ENCODE measurements at regions not wholly inside any gene's neighbourhood (a gene's known extent, or its start where the extent isn't known, plus 50 kb on each side); places are given as distances from the start of the nearest gene placed in this dataset.

- no peak for DNase-seq (ENCODE audit: low read depth in 2 of 3, low spot score in 1 of 3)
Measured at GRCh38 chr3:187618722-187619121, 51.5 kb downstream of the SST start.

- no peak for DNase-seq (ENCODE audit: low read depth in 2 of 3, low spot score in 1 of 3)
Measured at GRCh38 chr3:187617213-187617612, 53.0 kb downstream of the SST start.

- DNase-seq (ENCODE audit: low read depth in 2 of 3, low spot score in 1 of 3) = peak; percentile 29 to 61 (median 43)
Measured at GRCh38 chr3:187616307-187616972, 53.8 kb downstream of the SST start.

GRCh38 chr3:187615630-187616029 lies 54.6 kb downstream of the SST start:
- no peak for DNase-seq (ENCODE audit: low read depth in 2 of 3, low spot score in 1 of 3)

- no peak for DNase-seq (ENCODE audit: low read depth in 2 of 3, low spot score in 1 of 3)
Measured at GRCh38 chr3:187612656-187613055, 57.5 kb downstream of the SST start.

DNA sequence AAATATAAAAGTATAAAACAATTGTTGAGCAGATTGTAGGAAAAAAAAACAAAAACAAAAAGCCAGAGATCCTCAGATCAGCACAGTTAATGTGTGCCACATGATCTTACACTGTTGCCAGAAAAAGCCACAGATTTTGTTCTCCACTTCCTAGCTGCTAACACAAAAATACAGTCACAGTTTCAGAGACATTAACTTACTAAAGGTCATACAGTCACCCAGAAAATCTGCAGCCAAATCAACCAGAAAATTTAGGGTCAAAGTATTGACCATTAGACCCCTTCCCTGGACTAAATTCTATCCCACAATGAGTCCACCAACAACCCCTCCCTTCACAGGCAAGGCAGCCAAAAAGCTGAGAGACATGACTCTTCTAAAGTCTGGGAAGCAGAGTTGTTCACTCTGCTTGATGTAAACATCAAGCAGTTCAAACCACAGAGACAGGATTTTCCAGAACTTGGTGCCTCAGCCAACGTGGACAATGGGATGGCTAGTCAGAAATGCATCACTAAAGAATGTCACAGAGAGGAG lies 59.1 kb downstream of the SST start:
- DNase-seq (ENCODE audit: low read depth in 2 of 3, low spot score in 1 of 3) = no peak

- no peak for DNase-seq (ENCODE audit: low read depth in 2 of 3, low spot score in 1 of 3)
Measured at GRCh38 chr3:187594272-187594671, 75.9 kb downstream of the SST start.

GRCh38 chr3:187593451-187593850 lies 76.7 kb downstream of the SST start:
- no peak for DNase-seq (ENCODE audit: low read depth in 2 of 3, low spot score in 1 of 3)

DNA sequence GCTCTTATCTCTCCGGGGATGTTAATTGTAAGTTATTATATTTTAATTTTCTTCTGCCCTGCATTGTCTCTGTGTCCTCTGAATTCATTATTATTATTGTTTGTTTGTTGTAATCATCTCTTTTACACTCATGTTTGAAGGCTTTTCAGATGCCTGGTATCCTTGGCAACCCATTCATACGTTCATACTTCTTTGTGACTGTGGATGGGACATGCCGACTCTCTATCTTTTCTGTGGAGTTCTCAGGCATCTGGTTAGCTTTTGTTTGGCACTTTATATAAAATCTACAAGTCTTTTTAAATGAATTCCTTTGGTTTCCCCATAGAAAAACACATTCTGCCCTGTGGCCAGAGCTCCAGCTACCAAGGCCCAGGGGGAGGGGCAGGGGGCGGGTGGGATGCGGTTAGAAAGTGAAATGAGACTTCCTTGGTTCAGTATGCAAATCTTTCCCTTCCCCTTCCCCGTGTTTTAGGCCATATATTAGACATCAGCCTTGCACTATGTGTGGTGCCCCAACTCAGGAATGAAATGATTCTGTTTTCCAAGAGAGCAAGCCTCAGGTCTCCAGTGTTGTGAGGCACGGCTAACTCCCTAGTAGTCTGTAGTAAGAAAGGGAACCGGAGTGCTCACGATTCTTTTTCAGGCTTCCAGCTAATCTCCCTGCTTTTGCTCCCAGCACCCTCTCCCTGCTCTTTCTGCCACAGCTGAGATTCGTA lies 79.2 kb downstream of the SST start:
- no peak for DNase-seq (ENCODE audit: low read depth in 2 of 3, low spot score in 1 of 3)

DNA sequence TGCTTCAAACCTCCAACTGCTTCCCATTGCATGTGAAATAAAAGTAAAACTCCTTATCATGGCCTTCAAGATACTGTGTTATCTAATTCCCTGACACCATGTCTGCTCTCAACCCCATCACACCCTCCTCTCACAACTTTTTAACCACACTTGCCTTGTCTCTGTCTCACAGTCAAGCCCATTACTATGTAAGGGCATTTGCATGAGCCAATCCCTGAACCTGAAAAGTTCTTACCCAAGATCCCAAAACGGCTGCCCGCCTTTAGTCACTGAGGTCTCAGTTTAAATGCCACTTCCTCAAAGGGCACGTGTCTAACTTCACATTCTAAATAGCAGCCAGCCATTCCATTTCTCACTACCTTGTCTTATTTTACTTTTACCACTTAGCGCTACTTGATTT lies 83.1 kb downstream of the SST start:
- no peak for DNase-seq (ENCODE audit: low read depth in 2 of 3, low spot score in 1 of 3)

DNA sequence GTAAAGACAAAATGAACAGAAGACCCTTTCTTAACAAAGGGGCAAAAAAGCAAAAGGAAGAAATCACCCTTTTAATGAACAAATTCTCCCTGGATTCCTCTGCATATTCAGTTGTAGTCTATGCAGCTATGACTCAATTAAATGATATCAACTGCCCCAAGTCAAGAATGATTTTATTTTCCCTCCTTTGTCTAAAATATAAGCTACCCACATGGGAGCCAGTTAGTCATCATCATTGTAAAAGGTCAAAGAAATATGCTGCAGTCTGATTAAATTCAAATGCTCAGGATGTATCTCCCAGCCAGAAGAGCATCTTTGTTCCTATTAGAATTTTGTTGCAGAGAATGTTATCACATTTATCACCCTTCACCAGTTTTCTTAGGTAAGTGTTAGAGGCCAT lies 84.0 kb downstream of the SST start:
- DNase-seq (ENCODE audit: low read depth in 2 of 3, low spot score in 1 of 3) = no peak

GRCh38 chr3:187572441-187572840 lies 97.8 kb downstream of the SST start:
- DNase-seq (ENCODE audit: low read depth in 2 of 3, low spot score in 1 of 3) = no peak

DNA sequence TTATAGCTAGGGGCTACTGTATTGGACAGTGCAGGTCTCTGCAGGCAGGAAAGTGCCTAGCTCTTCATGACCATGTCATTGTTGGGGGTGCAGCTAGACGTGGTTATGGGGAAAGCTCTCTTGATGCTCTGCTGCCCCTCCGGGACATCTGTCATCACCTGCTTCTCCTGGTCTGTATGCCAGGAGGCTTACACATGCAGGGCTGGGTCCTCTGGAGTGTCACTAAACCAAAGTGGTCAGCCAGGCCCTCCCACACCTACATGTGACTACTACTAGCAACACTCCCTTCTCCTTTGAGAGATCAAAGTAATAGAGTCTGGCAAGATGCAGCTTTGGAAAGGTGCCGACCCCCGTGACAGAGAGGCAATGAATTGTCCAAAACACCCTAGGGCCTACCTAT lies 98.5 kb downstream of the SST start:
- no peak for DNase-seq (ENCODE audit: low read depth in 2 of 3, low spot score in 1 of 3)

DNA sequence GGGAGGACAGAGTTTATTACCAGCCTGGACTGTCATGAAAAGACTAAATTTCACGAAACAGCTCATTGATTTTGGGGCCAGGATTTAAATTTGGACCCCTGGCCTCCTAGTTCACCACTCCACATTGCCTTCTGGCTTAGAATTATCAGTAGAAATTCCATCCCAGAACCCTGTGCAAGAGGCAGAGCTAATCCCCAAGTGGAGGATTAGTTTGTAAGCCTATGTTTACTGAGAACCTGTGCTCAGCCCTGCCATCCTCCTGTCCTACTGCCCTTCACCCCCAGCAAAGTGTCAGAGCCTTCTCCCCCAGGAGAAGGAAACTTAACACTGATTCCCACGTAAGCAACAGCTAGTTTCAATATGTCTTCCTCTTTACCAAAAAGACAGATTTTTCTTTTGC lies 99.4 kb downstream of the SST start:
- DNase-seq (ENCODE audit: low read depth in 2 of 3, low spot score in 1 of 3) = no peak

- no peak for DNase-seq (ENCODE audit: low read depth in 2 of 3, low spot score in 1 of 3)
Measured at GRCh38 chr3:187568171-187568570, 102.0 kb downstream of the SST start.

- DNase-seq (ENCODE audit: low read depth in 2 of 3, low spot score in 1 of 3) = no peak
Measured at GRCh38 chr3:187567661-187568121, 102.5 kb downstream of the SST start.

GRCh38 chr3:187567021-187567420 lies 103.2 kb downstream of the SST start:
- no peak for DNase-seq (ENCODE audit: low read depth in 2 of 3, low spot score in 1 of 3)

GRCh38 chr3:187565701-187566100 lies 104.5 kb downstream of the SST start:
- no peak for DNase-seq (ENCODE audit: low read depth in 2 of 3, low spot score in 1 of 3)

DNA sequence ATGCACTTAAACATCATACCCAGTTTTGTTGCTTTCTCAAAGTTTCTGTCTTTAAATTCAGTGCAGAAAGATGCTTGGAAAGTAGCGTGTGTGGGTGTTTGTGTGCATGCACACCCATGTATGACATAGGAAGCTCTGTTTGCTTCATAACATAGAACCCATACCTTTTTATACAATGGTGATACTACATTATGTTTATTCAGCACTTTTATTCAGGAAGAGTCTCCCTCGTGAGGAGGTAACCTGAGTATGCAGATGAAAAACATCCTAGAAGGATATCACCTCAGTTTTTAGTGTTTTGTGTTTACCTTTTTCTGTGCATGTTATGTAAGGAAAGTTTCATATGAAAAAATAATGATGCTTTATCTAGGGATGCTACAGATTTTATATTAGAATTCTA lies 111.2 kb downstream of the SST start:
- no peak for DNase-seq (ENCODE audit: low read depth in 2 of 3, low spot score in 1 of 3)

- DNase-seq (ENCODE audit: low read depth in 2 of 3, low spot score in 1 of 3) = no peak
Measured at GRCh38 chr3:187551416-187551815, 118.8 kb downstream of the SST start.

DNA sequence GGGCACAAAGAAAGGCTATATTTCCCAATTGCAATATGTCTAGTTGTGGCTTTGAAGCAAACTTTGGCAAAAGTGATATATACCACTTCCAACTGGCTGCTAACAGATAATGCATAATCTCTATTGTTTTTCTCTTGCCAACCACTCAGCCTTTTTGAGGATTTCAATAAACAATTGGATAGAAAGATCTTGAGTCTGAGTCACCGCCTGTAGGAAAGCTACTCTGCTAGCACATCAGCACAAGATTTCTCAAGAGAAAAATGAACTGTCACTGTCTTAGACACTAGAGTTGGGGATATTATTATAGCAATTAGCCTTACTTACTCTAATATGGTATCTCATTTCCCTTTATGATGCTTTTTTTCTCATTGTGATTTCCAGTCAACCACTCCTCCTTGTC lies 119.7 kb downstream of the SST start:
- no peak for DNase-seq (ENCODE audit: low read depth in 2 of 3, low spot score in 1 of 3)

DNA sequence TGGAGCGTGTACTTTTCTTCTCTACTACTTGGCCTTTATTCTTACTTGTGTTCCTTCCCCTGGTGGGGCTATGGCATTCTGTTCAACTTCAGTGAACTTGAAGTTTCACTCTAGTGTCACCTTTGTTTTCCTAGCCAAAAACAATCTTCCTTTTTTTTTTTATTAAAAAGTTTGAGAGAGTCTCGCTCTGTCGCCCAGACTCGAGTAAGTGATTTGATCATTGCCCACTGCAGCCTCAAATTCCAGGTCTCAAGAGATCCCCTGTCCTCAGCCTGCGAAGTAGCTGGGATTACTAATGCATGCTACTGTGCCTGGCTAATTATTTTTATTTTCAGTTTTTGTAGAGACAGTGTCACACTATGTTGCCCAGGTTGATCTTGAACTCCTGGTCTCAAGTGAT lies 124.8 kb downstream of the SST start:
- no peak for DNase-seq (ENCODE audit: low read depth in 2 of 3, low spot score in 1 of 3)

DNA sequence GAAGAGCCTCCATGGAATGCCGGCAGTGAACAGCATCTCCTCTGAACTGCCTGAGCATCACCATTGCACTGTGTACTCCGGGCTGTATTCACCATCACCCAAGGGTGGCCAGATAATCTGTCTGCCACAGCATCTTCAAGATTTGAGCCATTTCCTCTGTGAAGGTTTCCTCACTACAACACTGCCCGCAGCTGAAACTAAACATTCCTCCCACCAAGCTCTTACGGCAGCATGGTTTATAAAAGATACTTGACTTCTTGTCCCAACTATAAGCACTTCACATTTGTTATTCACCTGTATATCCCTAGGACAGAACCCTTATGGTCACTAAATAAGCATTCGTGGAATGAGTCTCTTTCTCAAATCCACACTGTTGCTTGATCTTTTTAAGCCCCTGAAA lies 125.9 kb downstream of the SST start:
- no peak for DNase-seq (ENCODE audit: low read depth in 2 of 3, low spot score in 1 of 3)

Measured in stimulated activated CD4-positive, alpha-beta T cell treated with anti-CD3 and anti-CD28 coated beads, Interleukin-12 subunit alpha, Interleukin-12 subunit beta, amount 100 ng/mL, for 48 hours (primary cell).